Bronchial epithelial cell (primary cell): ENCODE measurements at regions not wholly inside any gene's neighbourhood (a gene's known extent, or its start where the extent isn't known, plus 50 kb on each side); places are given as distances from the start of the nearest gene placed in this dataset.

ENCODE experiments used
- DNase-seq: peaks from one replicate; pipeline ENCODE4 v3.0.0-alpha.2; 2010; ENCODE audit warnings: low read depth
- FAIRE-seq: peaks from 2 replicates; lab custom pipeline; 2011; peaks lifted over from hg19 to GRCh38; lab: Jason Lieb, UNC
- H3K27me3 ChIP-seq: 2 replicates; pipeline ENCODE4 v1.5.1; 2011; ENCODE audit warnings: low read length; ENCODE audit not compliant: control insufficient read depth, insufficient read depth
- H3K36me3 ChIP-seq: 2 replicates; pipeline ENCODE4 v1.5.1; 2011; ENCODE audit warnings: low read length; ENCODE audit not compliant: control insufficient read depth, insufficient read depth
- H3K4me3 ChIP-seq: 2 replicates; pipeline ENCODE4 v1.5.1; 2011; ENCODE audit warnings: mild to moderate bottlenecking, low read depth, low read length, control low read depth
- TF ChIP-seq, protein P1 (sequence below): IDR thresholded peaks from 2 replicates; pipeline ENCODE4 v1.5.1; 2011; ENCODE audit warnings: mild to moderate bottlenecking, moderate library complexity, low read length, control low read depth, inconsistent platforms; ENCODE audit not compliant: insufficient read depth, severe bottlenecking

DNA sequence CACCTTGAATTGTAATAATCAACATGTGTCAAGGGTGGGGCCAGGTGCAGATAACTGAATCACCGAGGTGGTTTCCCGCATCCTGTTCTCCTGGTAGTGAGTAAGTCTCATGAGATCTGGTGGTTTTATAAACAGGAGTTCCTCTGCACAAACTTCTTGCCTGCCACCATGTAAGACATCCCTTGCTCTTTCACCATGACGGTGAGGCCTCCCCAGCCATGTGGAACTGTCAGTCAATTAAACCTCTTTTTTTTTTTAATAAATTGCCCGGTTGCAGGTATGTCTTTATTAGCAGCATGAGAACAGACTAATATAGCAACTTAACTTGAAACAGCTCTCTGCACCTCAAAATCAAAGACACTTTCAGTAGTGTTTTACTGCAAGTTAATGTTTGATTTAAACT is 121.6 kb downstream of the OGFRL1 start:
- peak; percentile 95 for DNase-seq
- no peak for FAIRE-seq
- H3K27me3 ChIP-seq = no peaks in the 10 kb centered on the region
- H3K36me3 ChIP-seq = no peaks in the 10 kb centered on the region
- H3K4me3 ChIP-seq = no peak overlapping the region
- TF ChIP-seq, protein P1, sequence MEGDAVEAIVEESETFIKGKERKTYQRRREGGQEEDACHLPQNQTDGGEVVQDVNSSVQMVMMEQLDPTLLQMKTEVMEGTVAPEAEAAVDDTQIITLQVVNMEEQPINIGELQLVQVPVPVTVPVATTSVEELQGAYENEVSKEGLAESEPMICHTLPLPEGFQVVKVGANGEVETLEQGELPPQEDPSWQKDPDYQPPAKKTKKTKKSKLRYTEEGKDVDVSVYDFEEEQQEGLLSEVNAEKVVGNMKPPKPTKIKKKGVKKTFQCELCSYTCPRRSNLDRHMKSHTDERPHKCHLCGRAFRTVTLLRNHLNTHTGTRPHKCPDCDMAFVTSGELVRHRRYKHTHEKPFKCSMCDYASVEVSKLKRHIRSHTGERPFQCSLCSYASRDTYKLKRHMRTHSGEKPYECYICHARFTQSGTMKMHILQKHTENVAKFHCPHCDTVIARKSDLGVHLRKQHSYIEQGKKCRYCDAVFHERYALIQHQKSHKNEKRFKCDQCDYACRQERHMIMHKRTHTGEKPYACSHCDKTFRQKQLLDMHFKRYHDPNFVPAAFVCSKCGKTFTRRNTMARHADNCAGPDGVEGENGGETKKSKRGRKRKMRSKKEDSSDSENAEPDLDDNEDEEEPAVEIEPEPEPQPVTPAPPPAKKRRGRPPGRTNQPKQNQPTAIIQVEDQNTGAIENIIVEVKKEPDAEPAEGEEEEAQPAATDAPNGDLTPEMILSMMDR = no peak

DNA sequence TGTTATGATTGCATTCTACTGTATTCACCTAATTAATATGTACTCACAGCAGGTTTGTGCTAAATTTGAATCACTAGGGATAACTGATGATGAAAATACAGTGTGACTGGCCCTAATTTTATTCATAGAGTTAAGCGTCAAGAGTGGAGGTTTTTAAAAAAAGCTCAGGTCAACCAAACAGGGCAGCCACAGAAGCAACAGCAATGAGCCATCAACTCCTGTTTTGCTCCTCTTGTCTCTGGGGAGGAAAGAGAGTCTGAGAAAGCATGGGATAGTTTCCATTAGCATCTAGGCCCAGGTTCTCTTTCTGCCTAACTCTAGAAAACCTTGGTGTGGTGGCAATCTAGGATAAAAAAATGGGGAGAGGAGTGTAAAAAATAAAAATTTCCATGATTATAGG is 122.1 kb downstream of the OGFRL1 start:
- no peak for DNase-seq
- TF ChIP-seq, protein P1 = no peak
- Histone ChIP-seq H3K4me3 (no peak overlapping the region), H3K27me3 (no peaks in the 10 kb centered on the region), H3K36me3 (no peaks in the 10 kb centered on the region)
- FAIRE-seq = no peak

DNA sequence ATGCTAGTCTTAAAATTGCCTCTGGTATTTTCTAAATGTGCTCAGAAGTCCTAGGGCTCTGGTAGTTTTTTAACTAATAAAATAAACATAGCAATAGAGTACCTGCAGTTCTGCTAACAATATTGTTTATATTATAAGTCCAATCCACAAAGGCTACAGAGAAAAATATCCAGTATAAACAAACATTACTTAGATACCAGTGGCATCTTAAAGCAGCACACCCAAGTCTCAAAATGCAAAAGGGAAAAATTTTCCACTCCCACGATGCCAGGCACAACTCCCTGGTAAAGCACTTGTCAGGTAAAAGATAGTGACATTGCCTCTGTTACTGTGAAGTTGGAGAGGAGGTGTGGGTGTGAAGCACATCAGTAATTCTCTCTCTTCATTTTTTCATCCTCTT is 123.3 kb downstream of the OGFRL1 start:
- no peaks in the 10 kb centered on the region for H3K36me3 ChIP-seq
- TF ChIP-seq, protein P1 = no peak
- FAIRE-seq = no peak
- DNase-seq = no peak
- H3K4me3 ChIP-seq = no peak overlapping the region
- H3K27me3 ChIP-seq = no peaks in the 10 kb centered on the region

DNA sequence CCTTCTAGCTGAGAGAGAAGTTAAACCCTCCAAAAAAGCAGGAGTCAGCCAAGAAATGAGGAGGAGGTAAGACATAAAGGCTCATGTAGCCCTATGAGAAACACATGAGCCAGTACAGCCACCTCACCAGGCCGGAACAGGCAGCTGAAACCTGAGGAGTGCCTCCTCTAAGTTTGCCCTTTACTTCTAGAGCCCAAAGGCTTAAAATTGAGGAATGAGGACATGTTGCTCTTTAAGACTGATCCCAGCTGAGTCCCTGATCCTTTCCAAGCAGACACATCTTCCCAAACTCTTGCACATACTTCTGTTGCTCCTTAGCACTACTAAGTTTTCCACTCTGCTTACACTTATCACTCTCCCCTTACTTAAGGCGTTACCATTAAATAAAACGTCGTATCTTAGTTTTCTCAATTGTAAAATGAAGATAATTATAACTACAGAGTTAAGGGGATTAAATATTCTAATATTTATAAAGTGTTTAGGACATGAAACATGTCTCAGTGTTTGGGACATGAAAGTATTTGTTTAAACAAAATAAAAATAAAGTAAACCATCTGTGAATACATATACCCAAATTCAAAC is 124.0 kb downstream of the OGFRL1 start:
- H3K36me3 ChIP-seq = no peaks in the 10 kb centered on the region
- DNase-seq (peak; percentile 67), FAIRE-seq (no peak)
- TF ChIP-seq, protein P1 = no peak
- no peaks in the 10 kb centered on the region for H3K27me3 ChIP-seq
- H3K4me3 ChIP-seq = no peak overlapping the region

DNA sequence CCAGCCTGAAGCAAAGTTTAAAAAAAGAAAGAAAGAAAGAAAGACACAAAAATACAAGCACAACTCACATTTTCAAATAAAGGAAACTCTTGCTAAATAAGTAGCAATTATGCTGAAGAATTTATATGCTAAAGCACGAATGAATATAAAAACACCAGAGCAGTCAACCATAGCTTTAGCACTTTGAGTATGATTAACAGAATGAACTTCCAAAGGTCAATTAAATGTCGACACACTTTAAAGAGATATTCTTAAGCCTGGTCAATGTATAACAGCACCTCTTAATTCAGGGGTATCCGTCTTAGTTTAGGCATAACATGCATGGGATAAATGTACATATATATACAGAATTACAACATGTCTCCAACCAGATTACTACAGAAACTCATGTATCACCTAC is 125.9 kb downstream of the OGFRL1 start:
- TF ChIP-seq, protein P1 = no peak
- Histone ChIP-seq H3K4me3 (no peak overlapping the region), H3K36me3 (no peaks in the 10 kb centered on the region), H3K27me3 (no peaks in the 10 kb centered on the region)
- DNase-seq (no peak), FAIRE-seq (no peak)

DNA sequence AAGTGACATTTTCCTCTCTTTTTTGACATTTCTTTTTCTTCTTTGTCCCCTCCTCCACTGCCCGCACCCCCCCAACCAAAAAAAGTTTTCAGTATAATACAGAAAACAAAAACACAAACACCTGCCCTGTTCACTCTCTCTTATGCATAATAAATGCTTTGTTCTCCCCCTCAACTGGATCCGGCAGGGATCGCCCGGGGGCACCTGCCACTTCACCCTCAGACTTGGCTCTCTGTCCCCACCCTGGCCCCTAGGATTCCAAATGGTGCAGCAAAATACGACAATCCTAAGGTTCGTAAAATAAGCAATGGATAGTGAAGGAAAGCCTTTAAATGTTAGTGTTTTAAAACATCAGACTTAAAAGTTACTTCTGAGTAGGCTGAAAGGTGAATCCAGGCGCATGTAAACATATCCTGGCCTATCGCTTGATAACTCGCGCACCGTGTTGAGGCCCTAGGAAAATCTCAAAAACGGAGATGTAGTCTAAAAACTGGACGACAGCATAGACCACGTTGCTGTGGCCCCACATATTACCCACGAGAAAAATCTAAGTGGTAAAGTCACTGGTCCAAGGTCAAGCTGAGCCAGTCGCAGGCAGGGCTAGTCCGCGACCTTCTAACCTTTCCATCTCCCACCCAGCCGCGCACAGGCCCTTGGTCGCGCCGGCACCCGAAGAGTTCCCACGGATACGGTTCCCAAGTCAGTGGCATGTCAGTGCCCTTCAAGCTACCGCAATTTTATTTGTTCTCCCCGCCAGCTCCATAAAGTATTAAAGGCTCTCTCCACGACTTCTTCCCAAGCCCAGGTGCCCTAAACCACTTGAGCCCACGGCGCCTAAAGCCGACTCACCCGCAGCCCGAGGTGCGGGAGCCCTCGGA is 130.8 kb downstream of the OGFRL1 start:
- TF ChIP-seq, protein P1 = no peak
- DNase-seq (no peak), FAIRE-seq (no peak)
- peak overlapping the region; percentile 95 for H3K4me3 ChIP-seq
- no peaks in the 10 kb centered on the region for H3K36me3 ChIP-seq
- no peaks in the 10 kb centered on the region for H3K27me3 ChIP-seq
